SU-DHL-6 (cell line): ENCODE measurements at regions not wholly inside any gene's neighbourhood (a gene's known extent, or its start where the extent isn't known, plus 50 kb on each side); places are given as distances from the start of the nearest gene placed in this dataset.

Source experiments
- H2AFZ ChIP-seq: fragments of 200-600 bp; sonication (generic); 2 replicates; pipeline ENCODE4 v1.6.1; 2014; ENCODE audit warnings: low read depth, mild to moderate bottlenecking, moderate library complexity, mixed read lengths, antibody characterized with exemption, low read length; ENCODE audit not compliant: severe bottlenecking
- H3F3A ChIP-seq: fragments of 200-600 bp; shearing (Covaris generic); 2 replicates; pipeline ENCODE4 v1.6.0; 2016; ENCODE audit warnings: antibody characterized with exemption, mild to moderate bottlenecking; ENCODE audit not compliant: insufficient read depth
- H3K27ac ChIP-seq: fragments of 200-600 bp; sonication (generic); 2 replicates; pipeline ENCODE4 v1.5.1; 2016; ENCODE audit warnings: low read depth, mild to moderate bottlenecking, low read length, moderate library complexity, mixed read lengths
- H3K27me3 ChIP-seq: fragments of 200-600 bp; sonication (generic), shearing (Covaris generic); 2 replicates; pipeline ENCODE4 v1.6.0; 2014; ENCODE audit warnings: mild to moderate bottlenecking, low read length
- H3K36me3 ChIP-seq: fragments of 200-600 bp; sonication (generic); 2 replicates; pipeline ENCODE4 v1.6.1; 2014; ENCODE audit warnings: mild to moderate bottlenecking, low read length, mixed read lengths
- H3K4me2 ChIP-seq: fragments of 300-600, 200-600 bp; shearing (Covaris generic), sonication (generic); 2 replicates; pipeline ENCODE4 v1.6.0; 2014; ENCODE audit warnings: low read length, low read depth, mild to moderate bottlenecking; ENCODE audit not compliant: poor library complexity, severe bottlenecking
- H3K4me3 ChIP-seq: fragments of 200-600 bp; sonication (generic); 2 replicates; pipeline ENCODE4 v1.5.1; 2014; ENCODE audit warnings: antibody characterized with exemption, low read length, mild to moderate bottlenecking, mixed read lengths; ENCODE audit not compliant: insufficient read depth, poor library complexity, severe bottlenecking
- H3K79me2 ChIP-seq: fragments of 200-600 bp; sonication (generic); 2 replicates; pipeline ENCODE4 v1.6.1; 2014; ENCODE audit warnings: mild to moderate bottlenecking, low read length, moderate library complexity; ENCODE audit not compliant: insufficient read depth
- H3K9ac ChIP-seq: fragments of 200-600 bp; sonication (generic); 2 replicates; pipeline ENCODE4 v1.7.0; 2014; ENCODE audit warnings: mild to moderate bottlenecking, low read length
- H3K9me2 ChIP-seq: fragments of 200-600 bp; sonication (generic); replicated peaks from 2 replicates; pipeline ENCODE4 v1.6.1; 2014; ENCODE audit warnings: low read length; ENCODE audit not compliant: insufficient read depth
- H3K9me3 ChIP-seq: fragments of 200-600 bp; sonication (generic); 2 replicates; pipeline ENCODE4 v1.6.1; 2014; ENCODE audit warnings: low read length, mixed read lengths; ENCODE audit not compliant: insufficient read depth
- H4K20me1 ChIP-seq: fragments of 200-600 bp; sonication (generic); 2 replicates; pipeline ENCODE4 v1.6.1; 2014; ENCODE audit warnings: low read depth, mild to moderate bottlenecking, antibody characterized with exemption, low read length, moderate library complexity, mixed read lengths
- CTCF ChIP-seq: fragments of 200-600 bp; sonication (generic); IDR thresholded peaks from one replicate; pipeline ENCODE4 v1.5.1; 2017; ENCODE audit warnings: antibody characterized with exemption, mild to moderate bottlenecking, low read length, moderate library complexity; ENCODE audit not compliant: insufficient read depth, poor library complexity, severe bottlenecking
- EZH2phosphoT487 ChIP-seq: fragments of 200-600 bp; sonication (generic), shearing (Covaris generic); conservative IDR thresholded peaks from 2 replicates; pipeline ENCODE4 v1.6.1; 2018; ENCODE audit warnings: mild to moderate bottlenecking, antibody characterized with exemption, low read length, moderate library complexity, mixed read lengths

GRCh38 chr20:10730629-10731183 is 56.9 kb upstream of the JAG1 start:
- no peaks in the 10 kb centered on the region for H3F3A ChIP-seq
- TF ChIP-seq CTCF (no peak), EZH2phosphoT487 (no peak)
- no peaks in the 10 kb centered on the region for H3K9me2 ChIP-seq
- no peak overlapping the region for H2AFZ ChIP-seq
- H3K4me3 ChIP-seq = no peak overlapping the region
- H3K79me2 ChIP-seq = no peaks in the 10 kb centered on the region
- no peaks in the 10 kb centered on the region for H3K9me3 ChIP-seq
- H3K27ac ChIP-seq = no peak overlapping the region
- H3K36me3 ChIP-seq = no peaks in the 10 kb centered on the region
- no peaks in the 10 kb centered on the region for H3K27me3 ChIP-seq
- no peaks in the 10 kb centered on the region for H4K20me1 ChIP-seq
- no peak overlapping the region for H3K9ac ChIP-seq
- no peak overlapping the region for H3K4me2 ChIP-seq

GRCh38 chr20:10731190-10731965 is 57.6 kb upstream of the JAG1 start:
- Histone ChIP-seq H3K9me2 (no peaks in the 10 kb centered on the region), H3K36me3 (no peaks in the 10 kb centered on the region), H3K9ac (no peak overlapping the region), H3K79me2 (no peaks in the 10 kb centered on the region), H3K9me3 (no peaks in the 10 kb centered on the region), H3F3A (no peaks in the 10 kb centered on the region), H3K27ac (no peak overlapping the region), H3K4me2 (no peak overlapping the region), H3K4me3 (no peak overlapping the region), H2AFZ (no peak overlapping the region), H4K20me1 (no peaks in the 10 kb centered on the region), H3K27me3 (no peaks in the 10 kb centered on the region)
- no peak for TF ChIP-seq CTCF
- no peak for TF ChIP-seq EZH2phosphoT487

- H3K9ac ChIP-seq = no peak overlapping the region
- H3K36me3 ChIP-seq = no peaks in the 10 kb centered on the region
- H3K9me2 ChIP-seq = no peaks in the 10 kb centered on the region
- TF ChIP-seq EZH2phosphoT487 (no peak), CTCF (no peak)
- no peak overlapping the region for H3K27ac ChIP-seq
- no peaks in the 10 kb centered on the region for H4K20me1 ChIP-seq
- H3K9me3 ChIP-seq = no peaks in the 10 kb centered on the region
- no peak overlapping the region for H3K4me2 ChIP-seq
- no peaks in the 10 kb centered on the region for H3F3A ChIP-seq
- no peaks in the 10 kb centered on the region for H3K79me2 ChIP-seq
- no peak overlapping the region for H2AFZ ChIP-seq
- H3K27me3 ChIP-seq = no peaks in the 10 kb centered on the region
- no peak overlapping the region for H3K4me3 ChIP-seq
Measured at GRCh38 chr20:10733122-10733521, 59.3 kb upstream of the JAG1 start.
